WTC11 (cell line): ENCODE measurements at regions not wholly inside any gene's neighbourhood (a gene's known extent, or its start where the extent isn't known, plus 50 kb on each side); places are given as distances from the start of the nearest gene placed in this dataset.

Experiments
- ATAC-seq: fragments of 200-7000 bp; cut with Tn5 transposase; 2 replicates; pipeline ENCODE4 v1.10.0; 2021; ENCODE audit warnings: mild to moderate bottlenecking, moderate library complexity
- CTCF ChIA-PET: fragments of 300-600 bp; sonication (Branson Sonifier 250); formaldehyde crosslinking; loops from one replicate; lab custom pipeline; 2021; ENCODE audit warnings: antibody characterized with exemption; lab: Charles Lee
- POLR2A ChIA-PET: fragments of 350-600 bp; sonication (Branson Sonifier 250); formaldehyde crosslinking; loops from one replicate; lab custom pipeline; 2021; ENCODE audit warnings: antibody characterized with exemption; lab: Charles Lee
- DNase-seq: peaks from one replicate; pipeline ENCODE4 v3.0.0; 2021; ENCODE audit warnings: low spot score
- H3K27ac Mint-ChIP-seq: 2 replicates; pipeline ENCODE4 v1.8.0; 2021; ENCODE audit warnings: mixed read lengths
- H3K27me3 Mint-ChIP-seq: 2 replicates; pipeline ENCODE4 v1.8.0; 2021; ENCODE audit warnings: low read depth, mild to moderate bottlenecking, moderate library complexity, mixed read lengths
- H3K36me3 Mint-ChIP-seq: 2 replicates; pipeline ENCODE4 v1.8.0; 2021; ENCODE audit warnings: mixed read lengths
- H3K4me1 Mint-ChIP-seq: 2 replicates; pipeline ENCODE4 v1.8.0; 2022; ENCODE audit warnings: mixed read lengths
- H3K4me3 Mint-ChIP-seq: 2 replicates; pipeline ENCODE4 v1.8.0; 2021; ENCODE audit warnings: mild to moderate bottlenecking, moderate library complexity, mixed read lengths
- H3K9me3 Mint-ChIP-seq: 2 replicates; pipeline ENCODE4 v1.8.0; 2021; ENCODE audit warnings: mixed read lengths
- ATF1 ChIP-seq: sonication (generic); formaldehyde crosslinking; IDR thresholded peaks from 2 replicates; pipeline ENCODE4 v1.8.1; 2023; ENCODE audit warnings: mild to moderate bottlenecking, moderate library complexity, missing genetic modification reagents
- CREB1 ChIP-seq: sonication (generic); formaldehyde crosslinking; IDR thresholded peaks from 2 replicates; pipeline ENCODE4 v1.8.0; 2023; ENCODE audit warnings: mild to moderate bottlenecking, missing genetic modification reagents
- CREM ChIP-seq: sonication (generic); formaldehyde crosslinking; IDR thresholded peaks from 2 replicates; pipeline ENCODE4 v1.8.1; 2022; ENCODE audit warnings: mild to moderate bottlenecking, missing genetic modification reagents, moderate library complexity
- FOXK1 ChIP-seq: sonication (generic); formaldehyde crosslinking; IDR thresholded peaks from 2 replicates; pipeline ENCODE4 v1.8.0; 2022; ENCODE audit warnings: mild to moderate bottlenecking, moderate library complexity, missing genetic modification reagents
- FOXP1 ChIP-seq: sonication (generic); formaldehyde crosslinking; IDR thresholded peaks from 2 replicates; pipeline ENCODE4 v1.8.0; 2022; ENCODE audit warnings: missing genetic modification reagents, mild to moderate bottlenecking, moderate library complexity, borderline replicate concordance
- NFYB ChIP-seq: sonication (generic); formaldehyde crosslinking; conservative IDR thresholded peaks from 2 replicates; pipeline ENCODE4 v1.8.0; 2022; ENCODE audit warnings: low read depth, missing genetic modification reagents
- OVOL2 ChIP-seq: fragments of 250-450 bp; sonication (Bioruptor Pico); IDR thresholded peaks from 2 replicates; pipeline ENCODE4 v1.9.0; 2021; ENCODE audit warnings: mild to moderate bottlenecking, borderline replicate concordance
- SOX15 ChIP-seq: fragments of 250-450 bp; sonication (Bioruptor Pico); IDR thresholded peaks from 2 replicates; pipeline ENCODE4 v1.9.0; 2021; ENCODE audit warnings: mild to moderate bottlenecking
- TCF7 ChIP-seq: sonication (generic); formaldehyde crosslinking; IDR thresholded peaks from 2 replicates; pipeline ENCODE4 v1.8.0; 2022; ENCODE audit warnings: mild to moderate bottlenecking, low read depth, missing genetic modification reagents, moderate library complexity
- ZNF232 ChIP-seq: sonication (generic); formaldehyde crosslinking; IDR thresholded peaks from 2 replicates; pipeline ENCODE4 v1.8.0; 2022; ENCODE audit warnings: mild to moderate bottlenecking, missing genetic modification reagents
- ZNF416 ChIP-seq: fragments of 250-450 bp; sonication (Bioruptor Pico); IDR thresholded peaks from 2 replicates; pipeline ENCODE4 v1.9.0; 2021; ENCODE audit warnings: mild to moderate bottlenecking, inconsistent platforms
- ZNF671 ChIP-seq: fragments of 250-450 bp; sonication (Bioruptor Pico); IDR thresholded peaks from 2 replicates; pipeline ENCODE4 v1.8.0; 2021; ENCODE audit warnings: mild to moderate bottlenecking
- TF ChIP-seq, protein P1 (sequence below): fragments of 200-600 bp; IDR thresholded peaks from 2 replicates; pipeline ENCODE4 v1.8.0; 2022; ENCODE audit warnings: antibody characterized with exemption
- TF ChIP-seq, protein P2 (sequence below): sonication (generic); formaldehyde crosslinking; IDR thresholded peaks from 2 replicates; pipeline ENCODE4 v1.8.1; 2022; ENCODE audit warnings: mild to moderate bottlenecking, moderate library complexity, missing genetic modification reagents
- TF ChIP-seq, protein P3 (sequence below): sonication (generic); formaldehyde crosslinking; IDR thresholded peaks from 2 replicates; pipeline ENCODE4 v1.8.1; 2023; ENCODE audit warnings: mild to moderate bottlenecking, missing genetic modification reagents, borderline replicate concordance
- TF ChIP-seq, protein P4 (sequence below): sonication (generic); formaldehyde crosslinking; IDR thresholded peaks from 2 replicates; pipeline ENCODE4 v1.8.1; 2022; ENCODE audit warnings: low read depth, mild to moderate bottlenecking, moderate library complexity, missing genetic modification reagents, borderline replicate concordance
- TF ChIP-seq, protein P5 (sequence below): sonication (generic); formaldehyde crosslinking; IDR thresholded peaks from 2 replicates; pipeline ENCODE4 v1.8.0; 2022; ENCODE audit warnings: missing genetic modification reagents

DNA sequence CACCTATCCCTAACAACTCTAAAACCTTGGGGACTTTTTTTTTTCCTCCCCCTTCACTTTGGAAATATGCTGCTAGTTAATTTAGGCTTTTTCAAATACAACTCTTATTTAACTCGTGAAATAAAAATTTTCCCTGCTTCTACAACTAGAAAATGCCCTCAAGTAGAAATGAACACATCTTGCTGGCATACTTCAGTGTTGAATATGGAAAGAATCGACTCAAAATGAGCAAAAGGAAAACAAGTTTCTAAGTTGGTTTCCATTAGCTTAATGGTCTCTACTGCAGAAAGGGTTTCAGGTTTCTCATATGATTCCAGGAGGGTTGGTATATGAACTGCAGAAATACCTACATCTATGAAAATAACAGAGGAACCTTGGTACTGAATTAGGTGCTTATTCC lies 118.3 kb upstream of the TMTC1 start:
- H3K27me3 Mint-ChIP-seq = no peaks in the 10 kb centered on the region
- H3K4me1 Mint-ChIP-seq = peaks cover 7% of the 10 kb centered on the region; the same call in 1 of the 2 replicates
- no peak overlapping the region for H3K27ac Mint-ChIP-seq
- POLR2A ChIA-PET = no interaction called here
- peaks cover 7% of the 10 kb centered on the region for H3K9me3 Mint-ChIP-seq
- ATAC-seq = no peak
- TF ChIP-seq, protein P1, sequence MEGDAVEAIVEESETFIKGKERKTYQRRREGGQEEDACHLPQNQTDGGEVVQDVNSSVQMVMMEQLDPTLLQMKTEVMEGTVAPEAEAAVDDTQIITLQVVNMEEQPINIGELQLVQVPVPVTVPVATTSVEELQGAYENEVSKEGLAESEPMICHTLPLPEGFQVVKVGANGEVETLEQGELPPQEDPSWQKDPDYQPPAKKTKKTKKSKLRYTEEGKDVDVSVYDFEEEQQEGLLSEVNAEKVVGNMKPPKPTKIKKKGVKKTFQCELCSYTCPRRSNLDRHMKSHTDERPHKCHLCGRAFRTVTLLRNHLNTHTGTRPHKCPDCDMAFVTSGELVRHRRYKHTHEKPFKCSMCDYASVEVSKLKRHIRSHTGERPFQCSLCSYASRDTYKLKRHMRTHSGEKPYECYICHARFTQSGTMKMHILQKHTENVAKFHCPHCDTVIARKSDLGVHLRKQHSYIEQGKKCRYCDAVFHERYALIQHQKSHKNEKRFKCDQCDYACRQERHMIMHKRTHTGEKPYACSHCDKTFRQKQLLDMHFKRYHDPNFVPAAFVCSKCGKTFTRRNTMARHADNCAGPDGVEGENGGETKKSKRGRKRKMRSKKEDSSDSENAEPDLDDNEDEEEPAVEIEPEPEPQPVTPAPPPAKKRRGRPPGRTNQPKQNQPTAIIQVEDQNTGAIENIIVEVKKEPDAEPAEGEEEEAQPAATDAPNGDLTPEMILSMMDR = 0 out of 2 replicates have a peak, but pooled peaks have one; percentile 11
- no peak for TF ChIP-seq NFYB (CRISPR knock-in tag)
- no peak for DNase-seq
- H3K36me3 Mint-ChIP-seq = no peaks in the 10 kb centered on the region
- CTCF ChIA-PET = interaction anchor here (0.6 to 3.3 kb wide), 21 partner anchors 10 to 521 kb away, joined by 3 to 23 read pairs (median 3); partner anchors contain the start of gene ERGIC2
- H3K4me3 Mint-ChIP-seq = no peak overlapping the region

DNA sequence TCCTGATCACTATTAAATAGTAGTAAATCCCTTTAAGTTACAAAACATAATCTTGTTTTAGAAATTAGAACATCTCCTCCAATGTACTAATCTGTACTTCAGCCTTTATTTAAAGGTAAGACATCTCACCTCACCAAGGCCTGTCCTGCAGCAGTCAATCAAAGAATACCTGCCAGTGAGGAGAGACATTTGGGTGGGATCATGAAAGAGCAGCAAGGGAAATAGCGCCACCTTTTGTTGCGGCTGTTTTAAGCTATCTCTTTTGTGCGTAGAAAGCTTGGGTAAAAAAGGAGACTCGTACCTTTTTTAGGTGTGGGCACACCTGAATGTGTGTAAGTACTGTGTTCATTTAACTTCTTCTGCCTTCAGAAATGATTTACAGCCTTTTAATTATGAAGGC lies 117.8 kb upstream of the TMTC1 start:
- Mint-ChIP-seq H3K27me3 (no peaks in the 10 kb centered on the region), H3K27ac (no peak overlapping the region), H3K4me3 (no peak overlapping the region), H3K36me3 (no peaks in the 10 kb centered on the region), H3K4me1 (peaks cover 9% of the 10 kb centered on the region; the same call in 1 of the 2 replicates), H3K9me3 (peaks cover 5% of the 10 kb centered on the region)
- ChIA-PET POLR2A (no interaction called here), CTCF (interaction anchor here (0.6 to 3.3 kb wide), 22 partner anchors 9 to 520 kb away, joined by 3 to 23 read pairs (median 3); partner anchors contain the start of gene ERGIC2)
- peak; percentile 54 for DNase-seq
- ATAC-seq = peak; percentile 72
- TF ChIP-seq, protein P2, sequence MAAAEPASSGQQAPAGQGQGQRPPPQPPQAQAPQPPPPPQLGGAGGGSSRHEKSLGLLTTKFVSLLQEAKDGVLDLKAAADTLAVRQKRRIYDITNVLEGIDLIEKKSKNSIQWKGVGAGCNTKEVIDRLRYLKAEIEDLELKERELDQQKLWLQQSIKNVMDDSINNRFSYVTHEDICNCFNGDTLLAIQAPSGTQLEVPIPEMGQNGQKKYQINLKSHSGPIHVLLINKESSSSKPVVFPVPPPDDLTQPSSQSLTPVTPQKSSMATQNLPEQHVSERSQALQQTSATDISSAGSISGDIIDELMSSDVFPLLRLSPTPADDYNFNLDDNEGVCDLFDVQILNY (CRISPR knock-in tag) = no peak
- TF ChIP-seq SOX15 = no peak
- TF ChIP-seq, protein P1 = peak; percentile 29

DNA sequence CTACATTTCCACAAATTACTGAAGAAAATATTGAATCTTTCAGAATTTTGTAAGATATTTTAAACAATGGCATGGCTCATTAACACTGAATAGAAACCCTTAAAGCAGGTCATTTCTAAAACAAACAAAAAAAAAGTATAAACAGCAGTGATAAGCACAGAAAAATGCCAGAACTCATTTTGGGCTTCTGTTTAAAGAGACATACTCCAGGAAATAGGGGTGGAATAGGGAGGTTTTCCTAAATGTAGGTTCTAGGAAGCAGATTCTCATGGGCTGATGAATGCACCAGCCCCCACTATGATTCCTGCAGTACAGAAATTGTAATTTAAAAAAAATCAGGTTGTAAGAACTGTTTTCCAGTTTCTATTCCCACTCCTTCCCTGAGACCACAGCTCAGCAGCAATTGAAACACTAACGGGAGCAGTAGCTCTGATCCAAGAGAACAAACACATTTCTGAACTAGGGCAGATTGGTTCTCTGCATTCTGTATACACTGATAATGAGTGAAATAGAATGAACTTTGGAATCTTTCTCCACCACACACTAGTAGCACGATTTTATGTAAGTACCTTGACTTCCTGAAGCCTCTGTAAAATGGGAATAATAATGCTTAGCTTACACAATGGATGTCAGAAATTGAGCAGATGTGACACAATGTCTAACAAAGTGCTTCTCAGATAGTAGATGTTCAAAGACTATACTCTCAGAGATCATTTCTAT lies 115.6 kb upstream of the TMTC1 start:
- Mint-ChIP-seq H3K27me3 (no peaks in the 10 kb centered on the region), H3K4me1 (peaks cover 22% of the 10 kb centered on the region), H3K27ac (no peak overlapping the region), H3K36me3 (no peaks in the 10 kb centered on the region), H3K4me3 (no peak overlapping the region), H3K9me3 (peaks cover 4% of the 10 kb centered on the region)
- ATAC-seq (no peak), DNase-seq (no peak)
- CTCF ChIA-PET = interaction anchor here (3.3 kb wide), 1 partner anchor 10 kb away, joined by 23 read pairs; no protein-coding TSS in a partner anchor
- POLR2A ChIA-PET = no interaction called here
- TF ChIP-seq, protein P3, sequence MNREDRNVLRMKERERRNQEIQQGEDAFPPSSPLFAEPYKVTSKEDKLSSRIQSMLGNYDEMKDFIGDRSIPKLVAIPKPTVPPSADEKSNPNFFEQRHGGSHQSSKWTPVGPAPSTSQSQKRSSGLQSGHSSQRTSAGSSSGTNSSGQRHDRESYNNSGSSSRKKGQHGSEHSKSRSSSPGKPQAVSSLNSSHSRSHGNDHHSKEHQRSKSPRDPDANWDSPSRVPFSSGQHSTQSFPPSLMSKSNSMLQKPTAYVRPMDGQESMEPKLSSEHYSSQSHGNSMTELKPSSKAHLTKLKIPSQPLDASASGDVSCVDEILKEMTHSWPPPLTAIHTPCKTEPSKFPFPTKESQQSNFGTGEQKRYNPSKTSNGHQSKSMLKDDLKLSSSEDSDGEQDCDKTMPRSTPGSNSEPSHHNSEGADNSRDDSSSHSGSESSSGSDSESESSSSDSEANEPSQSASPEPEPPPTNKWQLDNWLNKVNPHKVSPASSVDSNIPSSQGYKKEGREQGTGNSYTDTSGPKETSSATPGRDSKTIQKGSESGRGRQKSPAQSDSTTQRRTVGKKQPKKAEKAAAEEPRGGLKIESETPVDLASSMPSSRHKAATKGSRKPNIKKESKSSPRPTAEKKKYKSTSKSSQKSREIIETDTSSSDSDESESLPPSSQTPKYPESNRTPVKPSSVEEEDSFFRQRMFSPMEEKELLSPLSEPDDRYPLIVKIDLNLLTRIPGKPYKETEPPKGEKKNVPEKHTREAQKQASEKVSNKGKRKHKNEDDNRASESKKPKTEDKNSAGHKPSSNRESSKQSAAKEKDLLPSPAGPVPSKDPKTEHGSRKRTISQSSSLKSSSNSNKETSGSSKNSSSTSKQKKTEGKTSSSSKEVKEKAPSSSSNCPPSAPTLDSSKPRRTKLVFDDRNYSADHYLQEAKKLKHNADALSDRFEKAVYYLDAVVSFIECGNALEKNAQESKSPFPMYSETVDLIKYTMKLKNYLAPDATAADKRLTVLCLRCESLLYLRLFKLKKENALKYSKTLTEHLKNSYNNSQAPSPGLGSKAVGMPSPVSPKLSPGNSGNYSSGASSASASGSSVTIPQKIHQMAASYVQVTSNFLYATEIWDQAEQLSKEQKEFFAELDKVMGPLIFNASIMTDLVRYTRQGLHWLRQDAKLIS = no peak
- TF ChIP-seq, protein P4, sequence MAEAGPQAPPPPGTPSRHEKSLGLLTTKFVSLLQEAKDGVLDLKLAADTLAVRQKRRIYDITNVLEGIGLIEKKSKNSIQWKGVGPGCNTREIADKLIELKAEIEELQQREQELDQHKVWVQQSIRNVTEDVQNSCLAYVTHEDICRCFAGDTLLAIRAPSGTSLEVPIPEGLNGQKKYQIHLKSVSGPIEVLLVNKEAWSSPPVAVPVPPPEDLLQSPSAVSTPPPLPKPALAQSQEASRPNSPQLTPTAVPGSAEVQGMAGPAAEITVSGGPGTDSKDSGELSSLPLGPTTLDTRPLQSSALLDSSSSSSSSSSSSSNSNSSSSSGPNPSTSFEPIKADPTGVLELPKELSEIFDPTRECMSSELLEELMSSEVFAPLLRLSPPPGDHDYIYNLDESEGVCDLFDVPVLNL = no peak
- TF ChIP-seq FOXK1 (CRISPR knock-in tag) (no peak), OVOL2 (CRISPR knock-in tag) (no peak), ZNF232 (CRISPR knock-in tag) (no peak), TCF7 (CRISPR knock-in tag) (no peak), ZNF671 (CRISPR knock-in tag) (no peak), CREM (CRISPR knock-in tag) (no peak), FOXP1 (CRISPR knock-in tag) (no peak), ATF1 (CRISPR knock-in tag) (no peak), ZNF416 (CRISPR knock-in tag) (no peak), CREB1 (no peak)
- TF ChIP-seq, protein P5, sequence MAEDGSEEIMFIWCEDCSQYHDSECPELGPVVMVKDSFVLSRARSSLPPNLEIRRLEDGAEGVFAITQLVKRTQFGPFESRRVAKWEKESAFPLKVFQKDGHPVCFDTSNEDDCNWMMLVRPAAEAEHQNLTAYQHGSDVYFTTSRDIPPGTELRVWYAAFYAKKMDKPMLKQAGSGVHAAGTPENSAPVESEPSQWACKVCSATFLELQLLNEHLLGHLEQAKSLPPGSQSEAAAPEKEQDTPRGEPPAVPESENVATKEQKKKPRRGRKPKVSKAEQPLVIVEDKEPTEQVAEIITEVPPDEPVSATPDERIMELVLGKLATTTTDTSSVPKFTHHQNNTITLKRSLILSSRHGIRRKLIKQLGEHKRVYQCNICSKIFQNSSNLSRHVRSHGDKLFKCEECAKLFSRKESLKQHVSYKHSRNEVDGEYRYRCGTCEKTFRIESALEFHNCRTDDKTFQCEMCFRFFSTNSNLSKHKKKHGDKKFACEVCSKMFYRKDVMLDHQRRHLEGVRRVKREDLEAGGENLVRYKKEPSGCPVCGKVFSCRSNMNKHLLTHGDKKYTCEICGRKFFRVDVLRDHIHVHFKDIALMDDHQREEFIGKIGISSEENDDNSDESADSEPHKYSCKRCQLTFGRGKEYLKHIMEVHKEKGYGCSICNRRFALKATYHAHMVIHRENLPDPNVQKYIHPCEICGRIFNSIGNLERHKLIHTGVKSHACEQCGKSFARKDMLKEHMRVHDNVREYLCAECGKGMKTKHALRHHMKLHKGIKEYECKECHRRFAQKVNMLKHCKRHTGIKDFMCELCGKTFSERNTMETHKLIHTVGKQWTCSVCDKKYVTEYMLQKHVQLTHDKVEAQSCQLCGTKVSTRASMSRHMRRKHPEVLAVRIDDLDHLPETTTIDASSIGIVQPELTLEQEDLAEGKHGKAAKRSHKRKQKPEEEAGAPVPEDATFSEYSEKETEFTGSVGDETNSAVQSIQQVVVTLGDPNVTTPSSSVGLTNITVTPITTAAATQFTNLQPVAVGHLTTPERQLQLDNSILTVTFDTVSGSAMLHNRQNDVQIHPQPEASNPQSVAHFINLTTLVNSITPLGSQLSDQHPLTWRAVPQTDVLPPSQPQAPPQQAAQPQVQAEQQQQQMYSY (CRISPR knock-in tag) = no peak
